GM21447 (cell line): ENCODE measurements at regions not wholly inside any gene's neighbourhood (a gene's known extent, or its start where the extent isn't known, plus 50 kb on each side); places are given as distances from the start of the nearest gene placed in this dataset.

Experiments used
- ATAC-seq: cut with Tn5 transposase; IDR thresholded peaks from one replicate; pipeline ENCODE4 v1.9.1; 2021; ENCODE audit not compliant: unreplicated experiment

DNA sequence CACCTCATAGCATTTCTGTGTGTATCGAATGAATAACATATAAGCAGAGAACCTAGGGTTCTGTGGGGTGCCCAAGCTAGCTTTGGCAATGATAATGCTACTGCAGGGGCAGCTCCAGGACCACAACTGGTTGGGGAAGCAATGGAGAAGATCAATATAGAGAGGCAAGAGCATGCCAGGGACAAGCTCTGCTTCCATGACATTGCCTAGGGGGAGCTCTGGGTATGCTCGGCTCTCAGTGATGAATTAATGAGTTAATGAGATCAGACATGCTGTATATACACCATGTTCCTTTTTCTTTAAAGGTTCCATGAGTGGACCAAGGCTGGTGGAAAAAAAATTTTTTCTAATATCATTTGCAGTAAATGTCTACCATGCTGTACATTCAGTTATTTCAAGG, 618.4 kb downstream of the BCL11A start:
- ATAC-seq, result no peak

DNA sequence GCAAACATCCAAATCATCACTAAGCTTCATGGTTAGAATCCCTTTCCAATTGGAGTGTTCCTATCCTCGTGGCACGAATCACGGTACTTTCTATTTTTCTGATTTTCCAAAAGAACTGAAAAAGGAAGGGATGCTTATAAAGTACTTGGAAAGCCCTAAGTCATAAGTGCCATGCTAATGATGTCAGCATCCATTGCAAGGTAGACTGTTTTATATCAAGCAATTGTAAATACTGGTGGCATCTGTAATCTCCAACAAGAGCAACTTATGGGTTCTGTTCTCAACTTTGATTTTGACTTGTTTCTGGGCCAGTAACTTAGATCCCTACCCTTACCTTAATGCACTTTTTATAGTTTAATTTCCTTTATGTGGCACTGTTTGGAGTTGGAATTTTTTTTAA, 619.5 kb downstream of the BCL11A start:
- no peak for ATAC-seq

DNA sequence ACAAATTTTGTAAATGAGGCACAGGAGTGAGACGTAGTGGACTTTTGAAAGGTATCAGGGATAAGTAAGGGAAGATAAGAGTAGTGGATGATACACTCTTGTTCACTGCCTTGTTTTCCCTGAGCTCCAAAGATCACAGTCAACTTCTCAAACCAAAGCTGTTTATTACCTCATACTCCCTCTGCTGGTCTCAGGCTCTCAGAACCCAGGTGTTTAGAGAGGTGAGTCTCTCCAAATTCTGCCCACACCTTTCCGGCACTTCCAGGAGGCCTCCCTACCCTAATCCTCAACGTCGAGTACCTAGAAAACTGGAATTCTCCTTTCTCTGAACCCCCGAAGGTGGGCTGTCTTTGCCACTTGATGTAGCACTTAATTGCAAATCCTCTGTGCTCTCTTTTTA, 621.1 kb downstream of the BCL11A start:
- ATAC-seq, result no peak

DNA sequence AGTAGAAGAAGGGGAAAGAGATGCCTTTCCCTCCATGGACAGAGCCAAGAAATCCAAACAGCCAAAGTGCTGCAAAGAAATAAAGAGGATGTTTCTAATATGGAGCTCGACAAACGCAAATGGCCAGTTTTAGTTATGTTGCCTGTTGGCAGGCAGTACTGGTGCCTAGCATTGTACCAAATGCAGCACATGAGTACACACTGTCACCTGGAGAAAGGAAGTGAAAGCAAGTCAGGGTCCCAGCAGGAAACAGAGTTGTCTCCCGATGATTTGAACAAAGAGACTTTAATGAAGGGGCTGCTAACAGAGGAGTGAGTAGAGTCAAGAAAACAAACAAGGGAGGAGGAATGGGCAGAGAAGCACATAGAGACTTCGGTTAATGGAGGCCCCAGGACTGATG, 623.0 kb downstream of the BCL11A start:
- no peak for ATAC-seq

DNA sequence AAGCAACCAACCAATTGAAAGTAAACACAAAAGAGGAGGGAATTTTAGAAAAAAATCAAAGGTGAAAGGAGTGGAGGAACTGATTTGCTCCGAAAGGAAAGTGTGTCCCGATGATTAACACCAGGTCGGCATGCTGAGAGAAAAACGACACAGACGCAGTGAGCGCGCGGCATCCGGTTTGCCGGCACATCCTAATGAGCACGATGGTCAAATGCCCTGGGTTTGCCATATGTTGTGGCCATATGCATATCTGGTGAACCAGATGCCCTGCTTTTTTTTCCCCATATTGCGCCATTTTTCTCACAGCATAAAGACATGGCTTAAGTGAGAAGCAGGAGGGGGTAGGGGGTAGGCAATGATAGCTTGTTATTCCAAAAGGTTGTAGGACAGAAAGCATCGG, 626.7 kb downstream of the BCL11A start:
- no peak for ATAC-seq

DNA sequence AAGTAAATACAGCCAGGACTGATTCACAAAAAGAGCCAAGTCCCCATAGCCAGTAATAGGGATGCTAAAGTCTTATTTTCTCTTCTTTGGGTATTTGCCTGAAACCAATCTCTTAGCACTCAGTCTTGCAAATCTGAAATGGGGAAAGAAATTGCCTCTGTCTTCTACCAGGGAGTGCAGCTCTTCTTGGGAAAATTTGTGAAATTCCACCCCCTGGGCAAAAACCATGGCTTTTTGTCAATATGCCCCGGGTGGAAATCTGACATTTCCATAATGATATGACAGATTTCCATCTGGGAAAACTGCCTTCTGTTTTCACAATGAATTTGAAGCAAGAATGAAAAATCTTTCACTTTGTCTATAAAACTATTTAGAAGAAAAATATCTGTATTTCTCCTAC, 628.1 kb downstream of the BCL11A start:
- no peak for ATAC-seq

DNA sequence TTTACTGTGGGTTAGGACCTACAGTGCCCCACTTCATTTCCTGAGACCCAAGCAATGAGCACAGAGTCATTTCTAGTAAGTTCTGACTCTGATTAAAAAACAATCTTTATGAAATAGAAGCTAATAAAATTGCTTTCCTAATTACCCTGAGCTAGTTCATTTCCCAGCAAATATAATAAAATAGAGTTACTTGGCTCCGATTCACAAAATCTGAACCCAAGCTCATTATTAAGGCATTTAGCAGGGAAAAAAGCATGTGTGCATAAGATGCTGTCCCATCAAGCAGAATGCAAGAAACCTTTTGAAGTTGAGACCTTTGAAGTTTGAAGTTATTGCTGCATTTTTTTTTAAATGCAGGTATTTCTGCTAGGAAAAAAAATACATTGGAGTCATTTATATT, 629.1 kb downstream of the BCL11A start:
- no peak for ATAC-seq

DNA sequence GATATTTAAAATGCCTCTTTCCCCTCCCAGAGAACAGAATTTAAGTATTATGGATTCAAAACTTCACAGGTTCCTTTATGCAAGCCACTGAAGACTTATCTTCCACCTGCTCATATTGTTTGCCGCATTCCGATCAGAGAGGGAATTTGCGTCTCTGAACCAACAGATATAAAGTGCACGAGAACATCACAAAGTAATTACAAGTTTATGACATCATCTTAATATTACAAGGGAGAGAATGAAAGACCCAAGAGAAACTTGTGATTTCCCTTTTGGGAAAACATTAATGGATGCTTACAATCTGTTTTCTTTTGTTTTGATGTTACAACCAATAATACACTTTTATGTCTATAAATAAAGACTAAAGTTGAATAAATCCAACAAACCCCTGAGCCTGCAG, 631.0 kb downstream of the BCL11A start:
- no peak for ATAC-seq

DNA sequence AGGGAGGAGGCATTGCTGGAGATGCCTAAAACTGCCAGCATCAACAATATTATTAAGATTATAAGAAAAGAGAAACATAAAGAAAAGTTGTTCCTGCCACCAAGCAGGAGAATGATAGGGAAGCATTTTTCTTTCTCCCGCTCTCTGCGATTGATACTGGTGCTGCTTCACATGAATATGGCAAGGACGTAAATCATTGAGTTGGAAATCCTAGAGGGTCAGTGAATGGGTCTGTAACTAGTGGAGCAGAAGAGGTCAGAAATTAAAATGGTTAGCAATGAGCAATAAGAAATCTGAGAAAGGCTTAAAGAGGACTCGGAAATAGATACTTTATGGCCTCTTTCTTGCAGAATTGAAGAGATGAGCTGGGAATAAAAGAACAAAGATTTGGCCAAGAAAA, 631.7 kb downstream of the BCL11A start:
- no peak for ATAC-seq

DNA sequence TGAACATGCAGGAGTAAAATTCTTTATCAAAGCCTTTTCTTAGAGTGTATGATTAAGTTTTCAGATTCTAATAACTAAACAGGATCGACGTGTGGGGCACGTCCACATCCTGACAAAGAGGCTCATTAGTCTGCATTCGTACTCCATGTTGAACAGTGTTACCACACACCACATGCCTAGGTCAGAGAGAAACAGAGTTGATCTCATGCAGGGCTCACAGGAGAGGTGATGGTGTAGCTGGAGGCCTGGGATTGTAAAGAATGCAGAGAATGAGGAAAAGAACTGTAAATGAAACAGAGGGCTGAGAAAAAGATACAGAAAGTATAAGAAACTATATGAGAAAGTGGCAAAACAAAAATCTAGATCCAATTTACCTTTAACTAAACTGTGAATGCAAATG, 632.5 kb downstream of the BCL11A start:
- no peak for ATAC-seq

DNA sequence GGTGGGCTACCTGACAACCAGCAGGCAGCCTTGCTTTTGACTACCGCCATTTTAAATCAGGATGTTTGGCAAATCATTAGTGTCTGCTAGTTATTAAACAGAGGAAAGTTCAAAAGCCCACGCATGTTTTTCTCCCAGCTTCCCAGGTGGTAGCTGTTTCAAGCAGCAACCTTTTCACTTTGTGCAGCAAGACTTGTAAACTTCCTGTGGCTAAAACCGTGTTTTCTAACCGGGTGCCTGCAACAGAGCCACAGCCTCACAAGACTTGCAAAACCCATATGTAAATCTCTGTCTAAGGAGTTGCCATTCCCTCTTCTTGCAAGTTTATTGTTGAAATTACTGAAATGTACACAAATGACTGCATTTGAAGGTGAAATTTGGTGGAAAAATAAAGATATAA, 633.1 kb downstream of the BCL11A start:
- no peak for ATAC-seq

DNA sequence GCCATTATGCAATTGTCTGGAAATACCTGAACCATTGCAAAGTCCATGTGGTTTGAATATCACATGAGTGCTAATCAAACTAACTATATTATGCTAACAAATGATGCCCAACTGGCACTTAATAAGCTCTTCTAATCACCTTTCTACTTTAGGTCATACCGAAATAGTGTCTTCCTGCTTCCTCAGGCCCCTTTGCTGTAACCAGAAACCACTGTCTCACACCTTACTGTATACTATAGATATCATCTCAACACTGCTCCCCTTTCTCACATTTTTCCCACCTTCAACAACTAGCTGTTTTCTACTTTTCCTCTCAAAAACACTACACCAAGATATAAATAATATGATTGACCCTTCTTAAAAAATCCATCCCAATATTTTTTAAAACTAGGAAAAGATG, 633.9 kb downstream of the BCL11A start:
- ATAC-seq, result no peak

DNA sequence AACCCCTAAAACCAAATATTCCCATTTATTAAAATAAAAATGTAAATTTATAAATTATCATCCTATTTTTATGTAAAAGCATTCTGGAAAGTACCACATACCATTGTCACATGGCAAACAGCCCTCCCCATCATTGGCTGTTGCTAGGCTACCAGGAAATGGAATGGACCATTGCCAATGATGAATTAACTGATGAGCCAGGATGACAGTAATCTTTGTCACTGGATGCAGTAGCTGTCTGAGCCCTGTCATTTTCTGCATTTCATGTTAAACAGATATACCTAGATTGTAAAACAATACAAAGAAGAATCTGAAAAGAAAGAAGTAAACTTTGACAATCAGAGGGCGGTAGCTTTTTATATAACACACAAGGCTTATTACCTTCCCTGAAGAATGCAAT, 641.4 kb downstream of the BCL11A start:
- ATAC-seq, result no peak

DNA sequence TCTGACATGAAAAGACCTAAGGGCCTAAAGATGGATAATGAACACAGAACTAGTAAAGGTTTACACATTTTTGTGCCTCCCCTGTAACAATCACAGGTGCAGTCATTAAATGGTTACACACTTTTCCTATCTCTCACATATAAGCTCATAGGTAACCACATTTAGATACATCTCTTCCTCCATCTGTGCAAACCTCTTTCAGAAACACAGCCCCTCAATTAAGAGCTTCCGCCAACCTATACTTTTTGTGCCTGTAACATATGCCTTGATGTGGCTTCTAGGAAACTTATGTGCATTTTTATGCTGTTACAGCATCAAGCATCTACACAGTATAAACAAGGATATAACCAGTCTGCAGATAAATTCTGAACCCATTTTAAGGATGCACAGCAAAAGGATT, 643.3 kb downstream of the BCL11A start:
- no peak for ATAC-seq

DNA sequence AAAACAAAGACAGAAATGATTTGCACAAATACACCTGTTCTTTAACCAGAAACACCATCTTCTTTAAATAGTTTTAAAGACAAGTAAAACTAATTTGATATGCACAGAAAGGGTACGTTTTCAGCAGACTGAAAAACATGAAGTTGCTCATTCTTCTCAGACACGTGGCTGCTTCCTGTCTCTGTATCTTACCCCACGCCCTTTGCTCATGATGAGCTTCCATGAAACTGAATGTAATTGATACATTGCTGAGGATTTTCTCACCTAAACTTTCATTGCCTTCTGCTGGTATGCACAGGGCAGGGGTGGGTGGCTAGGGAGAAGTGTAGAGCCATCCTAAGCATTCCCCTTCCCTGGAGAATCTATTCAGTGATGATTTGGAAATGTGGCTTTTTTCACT, 644.3 kb downstream of the BCL11A start:
- no peak for ATAC-seq

DNA sequence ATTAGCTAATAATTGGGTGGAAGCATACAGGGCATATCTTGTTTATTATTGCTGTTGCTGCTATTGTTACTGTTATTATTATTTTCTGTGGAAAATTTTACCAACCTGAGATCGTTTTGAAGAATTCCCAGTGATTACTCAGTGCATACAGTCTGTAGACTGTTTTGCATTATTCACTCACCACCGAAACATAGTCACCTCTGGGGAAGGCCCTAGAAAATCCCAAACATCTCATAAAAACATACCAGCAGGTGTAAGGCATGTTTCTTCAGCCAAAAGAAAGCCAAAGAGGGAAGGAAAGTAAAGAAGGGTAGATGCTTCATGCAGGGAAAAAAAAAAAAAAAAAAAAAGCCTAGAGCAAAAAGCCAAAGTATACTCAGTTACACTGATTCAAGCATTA, 647.7 kb downstream of the BCL11A start:
- no peak for ATAC-seq

DNA sequence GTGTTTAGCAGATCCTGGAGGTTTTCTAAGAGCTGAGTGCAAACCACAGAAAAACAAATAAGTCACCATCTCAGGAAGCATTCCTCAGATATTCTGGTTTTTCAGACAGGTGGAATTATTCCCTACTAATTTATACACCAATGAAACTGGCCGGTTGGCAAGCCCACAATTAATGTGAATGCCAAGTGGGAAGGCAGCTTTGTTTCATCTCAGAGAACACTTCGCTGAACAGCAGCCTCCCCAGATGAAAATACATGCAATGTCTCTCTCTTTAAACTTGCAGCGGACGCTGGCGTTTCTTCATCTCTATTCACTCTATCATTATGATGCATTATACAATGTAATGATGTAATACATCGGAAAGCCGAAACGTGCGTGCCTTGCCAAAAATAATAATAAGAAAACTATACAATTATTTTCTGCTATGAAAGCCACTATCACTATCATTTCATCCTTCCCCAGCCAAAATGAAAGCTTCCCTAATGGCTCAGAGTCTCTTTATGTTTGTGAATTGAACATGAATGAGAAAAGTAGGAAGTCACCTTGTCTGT, 649.4 kb downstream of the BCL11A start:
- ATAC-seq, result no peak

DNA sequence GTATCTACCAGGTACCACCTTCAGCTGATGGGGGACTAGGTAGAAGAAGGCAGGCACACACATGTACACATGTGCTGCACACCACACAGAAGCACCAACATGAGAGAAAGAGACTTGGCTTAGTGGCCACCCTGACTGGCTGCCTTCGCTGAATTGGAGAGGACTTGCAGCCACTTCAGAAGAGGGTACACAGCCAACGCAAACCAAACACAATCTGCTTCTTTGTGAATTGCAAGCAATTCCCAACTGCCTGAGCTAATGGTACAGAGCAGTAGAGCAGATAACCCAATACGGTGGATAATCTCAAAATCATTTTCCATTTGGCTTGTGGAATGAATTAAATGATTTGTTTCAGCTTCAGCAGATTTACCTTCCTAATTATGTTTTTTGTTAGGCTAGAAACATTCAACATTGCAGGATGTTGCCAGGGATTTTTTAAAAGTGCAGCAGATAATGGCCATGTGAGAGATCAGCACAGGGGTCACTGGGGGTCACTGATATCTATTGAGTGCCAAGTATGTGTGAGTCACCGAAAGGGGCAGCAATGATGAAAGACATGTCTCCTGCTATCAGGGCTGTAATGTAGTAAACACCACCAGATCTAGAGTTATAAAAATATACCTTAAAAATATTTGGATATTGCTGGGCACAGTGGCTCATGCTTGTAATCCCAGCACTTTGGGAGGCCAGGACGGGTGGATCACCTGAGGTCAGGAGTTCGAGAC, 652.6 kb downstream of the BCL11A start:
- ATAC-seq, result no peak

DNA sequence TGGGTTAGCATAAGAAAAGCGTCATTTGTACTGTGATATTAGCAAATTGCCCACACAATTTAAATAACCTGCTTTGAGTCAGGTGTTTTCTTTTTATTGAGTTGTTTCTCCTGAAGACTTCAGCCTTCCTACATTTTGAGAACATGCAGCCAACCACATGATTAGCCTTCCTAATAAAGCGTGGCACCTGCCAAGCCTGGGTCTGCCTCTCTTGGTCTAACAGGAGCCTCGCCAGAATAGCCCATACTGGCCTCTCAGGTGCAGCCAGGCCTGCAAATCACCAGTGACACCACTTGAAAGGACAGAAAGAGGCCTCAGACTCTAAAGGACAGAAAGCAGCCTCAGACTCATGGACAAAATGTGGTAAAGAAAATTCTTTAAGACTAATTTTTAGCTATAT, 653.8 kb downstream of the BCL11A start:
- ATAC-seq, result no peak

DNA sequence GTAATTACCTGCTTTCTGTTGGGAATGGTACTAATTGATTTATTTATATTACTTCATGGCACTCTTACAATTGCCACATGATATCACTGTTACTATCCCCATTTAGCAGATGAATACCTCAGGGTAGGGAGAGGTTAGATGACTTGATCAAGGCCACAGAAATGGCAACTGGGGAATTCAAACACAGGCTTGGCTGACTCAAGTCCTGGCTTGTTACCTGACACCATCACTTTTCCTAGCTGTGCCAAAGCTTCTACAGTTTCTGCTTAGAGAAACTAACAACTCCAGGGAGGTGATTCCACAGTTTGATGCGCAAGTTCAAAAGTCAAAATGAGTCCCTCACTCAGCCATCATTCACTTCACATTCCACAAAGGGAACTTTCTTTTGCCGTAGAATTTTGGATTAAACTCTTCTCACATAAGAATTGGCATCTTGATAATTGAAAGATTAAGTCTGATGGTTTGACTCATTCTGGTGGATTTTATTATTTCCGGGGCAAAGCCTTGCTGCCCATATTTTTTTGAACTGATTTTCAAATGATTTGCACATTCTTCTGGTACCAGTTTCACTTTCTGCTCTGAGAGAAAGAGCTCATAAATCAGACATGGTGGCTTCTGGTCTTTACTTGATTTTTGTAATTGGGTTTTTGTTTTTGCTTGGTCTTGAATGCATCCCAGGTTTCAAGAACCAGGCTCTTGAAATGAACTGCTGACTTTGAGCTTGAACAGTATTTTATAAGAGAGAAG, 656.8 kb downstream of the BCL11A start:
- no peak for ATAC-seq

DNA sequence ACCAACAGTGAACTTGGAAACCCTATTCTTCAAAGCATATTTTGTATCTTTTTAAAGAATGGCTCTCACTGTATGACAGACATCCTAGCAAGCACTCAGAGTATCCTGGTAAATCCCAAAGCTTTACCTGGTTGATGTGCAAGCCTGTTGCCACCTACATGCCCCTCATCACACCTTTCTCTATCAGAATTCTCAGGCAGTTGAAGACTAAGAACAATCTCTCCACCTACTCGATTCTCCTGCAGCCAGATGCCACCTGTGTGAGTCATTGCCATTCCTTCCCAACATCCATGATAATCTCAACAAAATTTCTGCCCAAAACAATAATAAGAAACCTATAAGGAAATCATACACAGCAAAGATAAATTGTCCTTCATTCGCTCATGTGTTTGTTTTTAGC, 659.8 kb downstream of the BCL11A start:
- ATAC-seq, result no peak

DNA sequence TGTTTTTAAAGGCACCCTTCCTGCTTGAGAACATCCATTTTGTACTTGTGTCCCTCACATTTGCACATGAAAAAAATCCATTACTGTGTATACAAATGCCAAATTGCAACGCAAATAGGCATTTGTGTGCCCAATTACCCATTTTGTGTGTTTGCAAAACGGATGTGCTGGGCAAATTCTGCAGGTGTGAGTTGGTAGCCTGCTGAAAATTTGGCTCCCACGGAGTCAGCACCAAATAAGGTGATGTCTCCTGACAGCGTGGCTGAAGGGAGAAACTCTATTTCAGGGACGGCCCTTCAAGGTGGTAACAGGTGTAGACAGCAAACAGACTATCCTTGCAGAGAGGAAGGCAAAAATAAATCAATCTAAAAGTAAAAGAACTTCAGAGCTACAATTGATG, 661.1 kb downstream of the BCL11A start:
- no peak for ATAC-seq

DNA sequence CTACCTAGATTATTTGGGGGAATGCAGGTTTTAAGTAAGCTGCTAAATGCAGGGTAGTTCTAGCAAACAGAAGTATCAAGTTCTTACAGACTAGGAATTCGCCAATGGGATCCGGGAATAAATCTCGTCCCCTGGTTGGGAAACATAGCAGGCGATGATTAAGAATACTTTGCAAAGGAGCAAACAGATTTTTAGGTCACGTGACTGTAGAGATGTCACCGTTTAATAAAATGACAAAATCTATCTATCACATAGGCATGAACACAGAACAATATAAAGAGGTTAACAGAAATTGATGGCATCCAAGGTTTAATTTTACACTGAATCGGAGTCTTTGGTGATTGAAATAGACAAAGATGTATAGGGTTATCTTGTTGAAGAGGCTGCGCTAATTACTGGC, 664.1 kb downstream of the BCL11A start:
- ATAC-seq, result no peak
